ENCODE measurements at regions not wholly inside any gene's neighbourhood (a gene's known extent, or its start where the extent isn't known, plus 50 kb on each side); places are given as distances from the start of the nearest gene placed in this dataset.

DNA sequence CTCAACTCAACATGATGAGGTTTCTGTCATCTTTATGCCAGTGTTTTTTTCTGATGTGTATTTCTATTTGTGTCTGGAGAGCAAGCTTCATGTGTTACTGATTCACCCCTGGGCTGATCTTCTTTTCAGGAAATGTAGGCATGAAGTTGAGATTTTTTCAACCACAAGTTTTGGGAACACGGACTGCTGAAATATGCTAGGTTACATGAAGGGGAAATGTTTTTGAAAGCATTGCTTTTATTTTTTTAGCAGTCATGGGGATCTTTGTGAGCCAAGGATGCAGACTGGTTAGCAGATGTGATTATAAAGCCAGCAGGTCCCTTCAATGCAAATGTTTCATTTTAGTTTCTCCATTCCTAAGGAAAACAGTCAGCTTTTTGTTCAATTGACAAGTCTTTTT is 219.3 kb upstream of the COL8A1 start:
- no peak overlapping the region for H2AFZ ChIP-seq (ENCODE audit: low read depth, low read length, severe bottlenecking)
- H3F3A ChIP-seq (ENCODE audit: insufficient read depth) = no peaks in the 10 kb centered on the region
- no peak overlapping the region for H3K4me2 ChIP-seq (ENCODE audit: low read depth, low read length, poor library complexity, severe bottlenecking)
- no peaks in the 10 kb centered on the region for H3K9me3 ChIP-seq (ENCODE audit: insufficient read depth, low read length)
- no peaks in the 10 kb centered on the region for H3K79me2 ChIP-seq (ENCODE audit: insufficient read depth, low read length)
- no peak overlapping the region for H3K4me3 ChIP-seq (ENCODE audit: insufficient read depth, low read length, poor library complexity, severe bottlenecking)
- no peak for TF ChIP-seq EZH2phosphoT487 (conservative IDR thresholded peaks at IDR 0.05; ENCODE audit: low read length)
- TF ChIP-seq, protein P1, sequence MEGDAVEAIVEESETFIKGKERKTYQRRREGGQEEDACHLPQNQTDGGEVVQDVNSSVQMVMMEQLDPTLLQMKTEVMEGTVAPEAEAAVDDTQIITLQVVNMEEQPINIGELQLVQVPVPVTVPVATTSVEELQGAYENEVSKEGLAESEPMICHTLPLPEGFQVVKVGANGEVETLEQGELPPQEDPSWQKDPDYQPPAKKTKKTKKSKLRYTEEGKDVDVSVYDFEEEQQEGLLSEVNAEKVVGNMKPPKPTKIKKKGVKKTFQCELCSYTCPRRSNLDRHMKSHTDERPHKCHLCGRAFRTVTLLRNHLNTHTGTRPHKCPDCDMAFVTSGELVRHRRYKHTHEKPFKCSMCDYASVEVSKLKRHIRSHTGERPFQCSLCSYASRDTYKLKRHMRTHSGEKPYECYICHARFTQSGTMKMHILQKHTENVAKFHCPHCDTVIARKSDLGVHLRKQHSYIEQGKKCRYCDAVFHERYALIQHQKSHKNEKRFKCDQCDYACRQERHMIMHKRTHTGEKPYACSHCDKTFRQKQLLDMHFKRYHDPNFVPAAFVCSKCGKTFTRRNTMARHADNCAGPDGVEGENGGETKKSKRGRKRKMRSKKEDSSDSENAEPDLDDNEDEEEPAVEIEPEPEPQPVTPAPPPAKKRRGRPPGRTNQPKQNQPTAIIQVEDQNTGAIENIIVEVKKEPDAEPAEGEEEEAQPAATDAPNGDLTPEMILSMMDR (IDR thresholded peaks at IDR 0.05; ENCODE audit: insufficient read depth, low read length, poor library complexity, severe bottlenecking) = no peak
- H3K27ac ChIP-seq (ENCODE audit: low read depth, low read length) = no peak overlapping the region
- no peaks in the 10 kb centered on the region for H3K36me3 ChIP-seq (ENCODE audit: low read length)
- H4K20me1 ChIP-seq (ENCODE audit: low read depth, low read length) = no peaks in the 10 kb centered on the region
- H3K27me3 ChIP-seq (ENCODE audit: low read length) = no peaks in the 10 kb centered on the region
- H3K9me2 ChIP-seq (replicated peaks; ENCODE audit: insufficient read depth, low read length) = no peaks in the 10 kb centered on the region
- no peak overlapping the region for H3K9ac ChIP-seq (ENCODE audit: low read length)

DNA sequence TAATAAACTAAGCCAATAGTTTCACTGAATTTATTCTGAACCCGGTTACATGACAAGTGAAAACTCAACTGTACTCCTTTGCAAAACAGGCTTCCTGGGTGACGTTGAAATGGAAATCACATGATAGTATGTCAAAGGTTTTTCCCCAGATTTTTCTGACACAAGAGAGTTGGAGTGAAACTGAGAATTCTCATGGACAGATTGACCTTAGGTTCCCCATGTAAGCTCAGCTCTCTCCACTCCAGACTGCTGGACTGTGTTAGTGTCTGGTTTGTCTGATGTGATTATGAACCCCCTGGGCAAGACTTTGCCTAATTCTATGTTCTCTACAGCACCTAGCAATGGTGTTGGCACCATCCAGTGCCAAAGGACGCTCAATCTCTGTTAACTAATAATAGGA is 219.7 kb upstream of the COL8A1 start:
- Histone ChIP-seq H3K79me2 (ENCODE audit: insufficient read depth, low read length) (no peaks in the 10 kb centered on the region), H4K20me1 (ENCODE audit: low read depth, low read length) (no peaks in the 10 kb centered on the region), H3K36me3 (ENCODE audit: low read length) (no peaks in the 10 kb centered on the region), H3K4me3 (ENCODE audit: insufficient read depth, low read length, poor library complexity, severe bottlenecking) (no peak overlapping the region), H3K9ac (ENCODE audit: low read length) (no peak overlapping the region), H3K9me2 (replicated peaks; ENCODE audit: insufficient read depth, low read length) (no peaks in the 10 kb centered on the region), H3K27ac (ENCODE audit: low read depth, low read length) (no peak overlapping the region), H3K4me2 (ENCODE audit: low read depth, low read length, poor library complexity, severe bottlenecking) (no peak overlapping the region), H3K27me3 (ENCODE audit: low read length) (no peaks in the 10 kb centered on the region), H3K9me3 (ENCODE audit: insufficient read depth, low read length) (no peaks in the 10 kb centered on the region), H3F3A (ENCODE audit: insufficient read depth) (no peaks in the 10 kb centered on the region), H2AFZ (ENCODE audit: low read depth, low read length, severe bottlenecking) (no peak overlapping the region)
- TF ChIP-seq, protein P1 (IDR thresholded peaks at IDR 0.05; ENCODE audit: insufficient read depth, low read length, poor library complexity, severe bottlenecking) = no peak
- TF ChIP-seq EZH2phosphoT487 (conservative IDR thresholded peaks at IDR 0.05; ENCODE audit: low read length) = no peak

- H3K36me3 ChIP-seq (ENCODE audit: low read length) = no peaks in the 10 kb centered on the region
- H2AFZ ChIP-seq (ENCODE audit: low read depth, low read length, severe bottlenecking) = no peak overlapping the region
- no peak overlapping the region for H3K4me2 ChIP-seq (ENCODE audit: low read depth, low read length, poor library complexity, severe bottlenecking)
- no peaks in the 10 kb centered on the region for H3K27me3 ChIP-seq (ENCODE audit: low read length)
- no peaks in the 10 kb centered on the region for H3K9me3 ChIP-seq (ENCODE audit: insufficient read depth, low read length)
- TF ChIP-seq, protein P1 (IDR thresholded peaks at IDR 0.05; ENCODE audit: insufficient read depth, low read length, poor library complexity, severe bottlenecking) = no peak
- no peak for TF ChIP-seq EZH2phosphoT487 (conservative IDR thresholded peaks at IDR 0.05; ENCODE audit: low read length)
- H3K9ac ChIP-seq (ENCODE audit: low read length) = no peak overlapping the region
- no peaks in the 10 kb centered on the region for H4K20me1 ChIP-seq (ENCODE audit: low read depth, low read length)
- no peaks in the 10 kb centered on the region for H3K79me2 ChIP-seq (ENCODE audit: insufficient read depth, low read length)
- no peak overlapping the region for H3K4me3 ChIP-seq (ENCODE audit: insufficient read depth, low read length, poor library complexity, severe bottlenecking)
- H3K9me2 ChIP-seq (replicated peaks; ENCODE audit: insufficient read depth, low read length) = no peaks in the 10 kb centered on the region
- no peaks in the 10 kb centered on the region for H3F3A ChIP-seq (ENCODE audit: insufficient read depth)
- no peak overlapping the region for H3K27ac ChIP-seq (ENCODE audit: low read depth, low read length)
Measured at GRCh38 chr3:99418209-99418635, 220.2 kb upstream of the COL8A1 start.

Data from SU-DHL-6 (cell line).